ENCODE measurements at regions not wholly inside any gene's neighbourhood (a gene's known extent, or its start where the extent isn't known, plus 50 kb on each side); places are given as distances from the start of the nearest gene placed in this dataset.

- TF ChIP-seq EZH2 (IDR thresholded peaks at IDR 0.05; ENCODE audit: insufficient read depth, poor library complexity, severe bottlenecking), result no peak
- no peak for TF ChIP-seq EZH2phosphoT487 (IDR thresholded peaks at IDR 0.05; ENCODE audit: insufficient read depth, low read depth)
Measured at GRCh38 chr6:165793287-165793825, 130.3 kb upstream of the PDE10A start.
